Large intestine (tissue), 3 donors: ENCODE measurements at regions not wholly inside any gene's neighbourhood (a gene's known extent, or its start where the extent isn't known, plus 50 kb on each side); places are given as distances from the start of the nearest gene placed in this dataset.
A peak's percentile ranks its signal among the peaks of the same experiment; 100 is the strongest.
"Not testable (repeated sequence)": the region's sequence is repeated elsewhere in the genome, so short reads cannot be mapped to it uniquely, and the experiment has no call there.

ENCODE experiments used
- DNase-seq, 2 donors: peaks; one replicate each; pipeline versions ENCODE4 v3.0.0 to v3.0.0-alpha.2; 2013
- H3K27ac ChIP-seq: one replicate; pipeline ENCODE4 v1.5.1; 2013; ENCODE audit warnings: low read length
- H3K27me3 ChIP-seq: 2 replicates; pipeline ENCODE4 v1.6.1; 2013; ENCODE audit warnings: low read length; ENCODE audit not compliant: control insufficient read depth, insufficient read depth
- H3K36me3 ChIP-seq: 2 replicates; pipeline ENCODE4 v1.6.1; 2013; ENCODE audit warnings: low read length; ENCODE audit not compliant: control insufficient read depth, insufficient read depth
- H3K4me1 ChIP-seq: one replicate; pipeline ENCODE4 v1.6.1; 2013; ENCODE audit warnings: low read length; ENCODE audit not compliant: control insufficient read depth, insufficient read depth
- H3K4me3 ChIP-seq: one replicate; pipeline ENCODE4 v1.5.1; 2013; ENCODE audit warnings: low read length
- H3K9me3 ChIP-seq: one replicate; pipeline ENCODE4 v1.6.1; 2013; ENCODE audit warnings: mild to moderate bottlenecking, low read depth, low read length, moderate library complexity; ENCODE audit not compliant: control insufficient read depth
- WGBS: methylation state at CpG from one replicate; pipeline ENCODE4 v1.1.5; 2013; ENCODE audit warnings: low lambda C conversion rate; ENCODE audit not compliant: insufficient coverage; 5-methylcytosine and 5-hydroxymethylcytosine counted together

GRCh38 chrX:1016281-1016680 is 196.2 kb downstream of the CRLF2 start:
- not testable (repeated sequence) for H3K4me3 ChIP-seq, H3K27me3 ChIP-seq, DNase-seq, H3K27ac ChIP-seq, H3K4me1 ChIP-seq, H3K9me3 ChIP-seq, H3K36me3 ChIP-seq
- 89% methylated on average over 3 of the region's 11 CpGs for WGBS

GRCh38 chrX:1012678-1013300 is 199.7 kb downstream of the CRLF2 start:
- WGBS, result 73% methylated on average over 8 of the region's 16 CpGs
- no peaks in the 10 kb centered on the region for H3K9me3 ChIP-seq
- DNase-seq, result no peak
- no peak overlapping the region for H3K27ac ChIP-seq
- H3K27me3 ChIP-seq, result no peaks in the 10 kb centered on the region
- H3K4me3 ChIP-seq, result no peak overlapping the region
- no peaks in the 10 kb centered on the region for H3K36me3 ChIP-seq
- no peaks in the 10 kb centered on the region for H3K4me1 ChIP-seq

- WGBS, result 92% methylated on average over 5 of the region's 12 CpGs
- Histone ChIP-seq H3K4me1 (no peaks in the 10 kb centered on the region), H3K27ac (no peak overlapping the region), H3K4me3 (no peak overlapping the region), H3K36me3 (no peaks in the 10 kb centered on the region), H3K9me3 (no peaks in the 10 kb centered on the region), H3K27me3 (no peaks in the 10 kb centered on the region)
- no peak for DNase-seq
These were observed 200.7 kb downstream of the CRLF2 start for GRCh38 chrX:1011691-1012283.

- H3K36me3 ChIP-seq, result no peaks in the 10 kb centered on the region
- WGBS, result no CpG with 5 or more reads among the region's 15 CpGs
- H3K27me3 ChIP-seq, result no peaks in the 10 kb centered on the region
- no peaks in the 10 kb centered on the region for H3K4me1 ChIP-seq
- no peak for DNase-seq
- H3K4me3 ChIP-seq, result no peak overlapping the region
- H3K9me3 ChIP-seq, result no peaks in the 10 kb centered on the region
- no peak overlapping the region for H3K27ac ChIP-seq
These were observed 202.7 kb downstream of the CRLF2 start for GRCh38 chrX:1009771-1010170.

GRCh38 chrX:1006156-1006730 is 206.2 kb downstream of the CRLF2 start:
- 100% methylated on average over 1 of the region's 20 CpGs for WGBS
- Histone ChIP-seq H3K36me3 (no peaks in the 10 kb centered on the region), H3K4me3 (no peak overlapping the region), H3K9me3 (no peaks in the 10 kb centered on the region), H3K27me3 (no peaks in the 10 kb centered on the region), H3K4me1 (no peaks in the 10 kb centered on the region), H3K27ac (no peak overlapping the region)
- no peak for DNase-seq

DNA sequence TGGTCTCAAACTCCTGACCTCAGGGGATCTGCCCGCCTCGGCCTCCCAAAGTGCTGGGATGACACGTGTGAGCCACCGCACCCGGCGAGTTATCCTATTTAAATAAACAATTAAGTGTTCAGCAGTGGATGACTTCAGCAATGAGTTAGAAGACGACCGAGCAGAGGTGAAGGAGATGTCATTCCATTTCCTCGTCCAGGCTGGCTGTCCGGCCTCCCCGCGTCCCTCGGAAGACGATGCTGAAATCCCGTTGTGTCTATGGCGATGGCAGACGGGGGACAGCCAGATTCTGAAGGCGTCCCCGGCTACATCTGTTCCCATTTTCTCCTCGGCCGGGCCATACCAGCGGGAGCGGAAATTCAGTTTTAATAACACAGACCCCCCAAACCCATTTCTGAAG is 209.8 kb downstream of the CRLF2 start:
- H3K27me3 ChIP-seq, result no peaks in the 10 kb centered on the region
- H3K9me3 ChIP-seq, result no peaks in the 10 kb centered on the region
- no peak for DNase-seq
- H3K27ac ChIP-seq, result no peak overlapping the region
- no peaks in the 10 kb centered on the region for H3K4me1 ChIP-seq
- 80% methylated on average over 3 of the region's 23 CpGs for WGBS
- no peaks in the 10 kb centered on the region for H3K36me3 ChIP-seq
- no peak overlapping the region for H3K4me3 ChIP-seq

DNA sequence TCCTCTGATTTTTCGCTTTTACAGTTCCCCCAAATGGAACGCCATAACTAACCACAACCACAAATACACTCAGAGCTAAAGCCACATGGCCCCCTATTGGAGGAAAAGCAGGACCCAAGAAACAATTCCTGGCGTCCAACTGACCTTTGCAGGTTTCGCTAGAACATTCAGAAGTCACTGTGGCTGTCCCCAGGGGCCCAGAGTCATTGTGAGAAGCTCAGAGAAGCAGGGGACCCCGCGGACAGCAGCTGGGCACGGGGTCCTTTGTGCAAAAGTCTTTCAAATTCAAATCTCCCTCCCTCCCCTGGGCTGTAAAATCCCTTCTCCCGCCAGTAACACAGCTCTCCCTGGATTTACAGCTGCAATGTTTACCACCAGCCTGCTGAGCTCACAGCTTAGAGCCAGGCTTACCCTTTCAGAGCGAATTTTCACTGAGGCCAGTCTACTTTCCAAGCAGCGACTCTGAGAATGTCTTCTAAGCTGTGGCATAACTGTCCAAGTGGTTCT is 214.8 kb downstream of the CRLF2 start:
- H3K9me3 ChIP-seq, result peaks cover 3% of the 10 kb centered on the region
- H3K36me3 ChIP-seq, result no peaks in the 10 kb centered on the region
- H3K27me3 ChIP-seq, result no peaks in the 10 kb centered on the region
- H3K4me1 ChIP-seq, result no peaks in the 10 kb centered on the region
- DNase-seq, result no peak
- no CpG with 5 or more reads among the region's 10 CpGs for WGBS
- no peak overlapping the region for H3K4me3 ChIP-seq
- H3K27ac ChIP-seq, result no peak overlapping the region

DNA sequence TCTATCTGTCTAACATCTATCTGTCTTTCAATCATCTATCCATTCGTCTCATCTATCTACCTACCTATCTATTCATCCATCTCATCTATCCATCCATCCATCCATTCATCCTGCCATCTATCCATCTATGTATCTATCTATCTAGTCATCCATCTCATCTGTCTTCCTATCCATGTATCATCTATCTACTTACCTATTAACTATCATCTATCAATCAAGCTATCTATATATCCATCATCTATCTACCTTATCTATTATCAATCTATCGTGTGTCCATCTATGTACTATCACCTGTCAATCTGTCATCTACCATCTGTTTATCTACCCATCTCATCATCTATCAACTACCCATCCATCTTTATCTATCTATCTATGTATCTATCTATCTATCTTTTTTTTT is 217.7 kb downstream of the CRLF2 start:
- WGBS, result 94% methylated on average over 1 of the region's 2 CpGs
- H3K36me3 ChIP-seq, result no peaks in the 10 kb centered on the region
- H3K9me3 ChIP-seq, result peaks cover 6% of the 10 kb centered on the region
- no peak overlapping the region for H3K4me3 ChIP-seq
- H3K27me3 ChIP-seq, result no peaks in the 10 kb centered on the region
- no peak for DNase-seq
- H3K4me1 ChIP-seq, result no peaks in the 10 kb centered on the region
- H3K27ac ChIP-seq, result no peak overlapping the region

GRCh38 chrX:989959-990510 is 222.4 kb downstream of the CRLF2 start:
- Histone ChIP-seq H3K4me1 (no peaks in the 10 kb centered on the region), H3K36me3 (no peaks in the 10 kb centered on the region), H3K9me3 (peaks cover 6% of the 10 kb centered on the region), H3K27ac (no peak overlapping the region), H3K27me3 (no peaks in the 10 kb centered on the region), H3K4me3 (no peak overlapping the region)
- DNase-seq, result peak; percentile 79 to 92
- 73% methylated on average over 3 of the region's 25 CpGs for WGBS

DNA sequence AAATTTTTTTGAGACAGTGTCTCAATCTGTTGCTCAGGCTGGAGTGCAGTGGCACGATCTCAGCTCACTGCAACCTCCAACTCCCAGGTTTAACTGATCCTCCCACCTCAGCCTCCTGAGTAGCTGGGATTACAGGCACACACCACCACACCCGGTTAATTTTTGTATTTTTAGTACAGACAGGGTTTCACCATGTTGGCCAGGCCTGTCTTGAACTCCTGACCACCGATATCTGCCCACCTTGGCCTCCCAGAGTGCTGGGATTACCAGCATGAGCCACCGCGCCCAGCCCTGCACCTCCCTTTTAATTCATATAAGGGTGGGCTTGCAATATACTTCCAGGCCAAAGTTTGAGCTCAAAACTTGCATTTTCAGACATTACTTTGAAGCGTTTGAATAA is 223.9 kb downstream of the CRLF2 start:
- whole genome bisulfite sequencing, result no CpG with 5 or more reads among the region's 6 CpGs
- H3K4me3 ChIP-seq, DNase-seq: not testable (repeated sequence)

More for the DNA sequence above, 223.9 kb downstream of the CRLF2 start:
- not testable (repeated sequence) for H3K36me3 ChIP-seq, H3K4me1 ChIP-seq, H3K9me3 ChIP-seq, H3K27me3 ChIP-seq, H3K27ac ChIP-seq
